GM12874 (cell line): ENCODE measurements at regions not wholly inside any gene's neighbourhood (a gene's known extent, or its start where the extent isn't known, plus 50 kb on each side); places are given as distances from the start of the nearest gene placed in this dataset.
A peak's percentile ranks its signal among the peaks of the same experiment; 100 is the strongest.

Experiments
- TF ChIP-seq, protein P1 (sequence below): IDR thresholded peaks from 2 replicates; pipeline ENCODE4 v1.5.1; 2011; ENCODE audit warnings: low read depth, mild to moderate bottlenecking, control low read depth, low read length, moderate library complexity; ENCODE audit not compliant: insufficient read depth

GRCh38 chr13:25018729-25019115 lies 77.2 kb upstream of the PABPC3 start:
- TF ChIP-seq, protein P1, sequence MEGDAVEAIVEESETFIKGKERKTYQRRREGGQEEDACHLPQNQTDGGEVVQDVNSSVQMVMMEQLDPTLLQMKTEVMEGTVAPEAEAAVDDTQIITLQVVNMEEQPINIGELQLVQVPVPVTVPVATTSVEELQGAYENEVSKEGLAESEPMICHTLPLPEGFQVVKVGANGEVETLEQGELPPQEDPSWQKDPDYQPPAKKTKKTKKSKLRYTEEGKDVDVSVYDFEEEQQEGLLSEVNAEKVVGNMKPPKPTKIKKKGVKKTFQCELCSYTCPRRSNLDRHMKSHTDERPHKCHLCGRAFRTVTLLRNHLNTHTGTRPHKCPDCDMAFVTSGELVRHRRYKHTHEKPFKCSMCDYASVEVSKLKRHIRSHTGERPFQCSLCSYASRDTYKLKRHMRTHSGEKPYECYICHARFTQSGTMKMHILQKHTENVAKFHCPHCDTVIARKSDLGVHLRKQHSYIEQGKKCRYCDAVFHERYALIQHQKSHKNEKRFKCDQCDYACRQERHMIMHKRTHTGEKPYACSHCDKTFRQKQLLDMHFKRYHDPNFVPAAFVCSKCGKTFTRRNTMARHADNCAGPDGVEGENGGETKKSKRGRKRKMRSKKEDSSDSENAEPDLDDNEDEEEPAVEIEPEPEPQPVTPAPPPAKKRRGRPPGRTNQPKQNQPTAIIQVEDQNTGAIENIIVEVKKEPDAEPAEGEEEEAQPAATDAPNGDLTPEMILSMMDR = no peak

- TF ChIP-seq, protein P1 = no peak
Observed at GRCh38 chr13:25024175-25024574, 71.8 kb upstream of the PABPC3 start.

- TF ChIP-seq, protein P1 = no peak
Observed at GRCh38 chr13:25032160-25032559, 63.8 kb upstream of the PABPC3 start.

- TF ChIP-seq, protein P1 = no peak
Observed at GRCh38 chr13:25034173-25034572, 61.8 kb upstream of the PABPC3 start.

GRCh38 chr13:25037057-25037813 lies 58.7 kb upstream of the PABPC3 start:
- TF ChIP-seq, protein P1 = peak; percentile 79

DNA sequence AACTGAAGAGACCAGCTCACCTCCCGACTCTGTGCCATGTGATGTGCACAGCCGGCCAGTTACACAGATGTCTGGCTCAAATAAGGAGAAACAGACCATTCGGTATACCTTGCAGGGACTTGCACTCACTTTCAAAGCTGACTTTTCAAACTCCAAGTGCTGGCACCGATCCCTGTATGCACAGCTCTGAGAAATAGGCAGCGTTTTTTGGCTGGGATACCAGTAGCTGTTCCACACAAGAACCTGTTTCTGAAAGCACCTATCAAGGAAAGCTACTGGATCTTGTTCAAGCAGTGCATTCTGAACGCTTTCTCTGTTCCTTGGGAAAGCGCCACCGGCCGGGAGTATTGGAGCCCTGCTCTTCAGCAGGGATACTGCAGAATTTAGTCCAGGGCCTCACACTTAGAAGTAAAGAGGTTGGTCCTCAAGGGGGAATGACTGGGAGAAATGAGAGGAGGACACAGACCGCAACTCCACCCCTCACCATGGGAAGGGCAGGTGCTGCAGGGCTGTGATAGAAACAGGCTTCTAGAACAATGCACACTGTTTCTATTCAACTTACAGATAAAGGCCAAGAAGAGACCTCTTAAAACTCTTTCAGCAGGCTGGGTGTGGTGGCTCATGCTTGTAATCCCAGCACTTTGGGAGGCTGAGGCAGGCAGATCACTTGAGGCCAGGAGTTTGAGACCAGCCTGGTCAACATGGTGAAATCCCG lies 53.6 kb upstream of the PABPC3 start:
- TF ChIP-seq, protein P1 = no peak

- TF ChIP-seq, protein P1 = no peak
Observed at GRCh38 chr13:25044071-25044470, 51.9 kb upstream of the PABPC3 start.
